AG04449 (cell line): ENCODE measurements at regions not wholly inside any gene's neighbourhood (a gene's known extent, or its start where the extent isn't known, plus 50 kb on each side); places are given as distances from the start of the nearest gene placed in this dataset.

Source experiments
- CTCF ChIA-PET: fragments of 350-600 bp; formaldehyde crosslinking; extraction: SDS; loops from one replicate; lab custom pipeline; 2021; ENCODE audit warnings: antibody characterized with exemption; lab: Yijun Ruan, JAX
- POLR2A ChIA-PET: fragments of 400-600, 350-600 bp; formaldehyde crosslinking; extraction: SDS; loops from one replicate; lab custom pipeline; 2020; ENCODE audit warnings: antibody characterized with exemption, inconsistent platforms; lab: Yijun Ruan, JAX
- DNase-seq: peaks from one replicate; pipeline ENCODE4 v3.0.0-alpha.2; 2010; ENCODE audit warnings: low read depth, low spot score
- H3K4me3 ChIP-seq: 2 replicates; pipeline ENCODE4 v1.5.1; 2011; ENCODE audit warnings: low read depth, mild to moderate bottlenecking, control low read depth, low read length
- TF ChIP-seq, protein P1 (sequence below): IDR thresholded peaks from one replicate; pipeline ENCODE4 v1.5.1; 2011; ENCODE audit warnings: mild to moderate bottlenecking, moderate library complexity, low read length, control low read depth, inconsistent platforms; ENCODE audit not compliant: insufficient read depth; ENCODE audit errors: missing control alignments

DNA sequence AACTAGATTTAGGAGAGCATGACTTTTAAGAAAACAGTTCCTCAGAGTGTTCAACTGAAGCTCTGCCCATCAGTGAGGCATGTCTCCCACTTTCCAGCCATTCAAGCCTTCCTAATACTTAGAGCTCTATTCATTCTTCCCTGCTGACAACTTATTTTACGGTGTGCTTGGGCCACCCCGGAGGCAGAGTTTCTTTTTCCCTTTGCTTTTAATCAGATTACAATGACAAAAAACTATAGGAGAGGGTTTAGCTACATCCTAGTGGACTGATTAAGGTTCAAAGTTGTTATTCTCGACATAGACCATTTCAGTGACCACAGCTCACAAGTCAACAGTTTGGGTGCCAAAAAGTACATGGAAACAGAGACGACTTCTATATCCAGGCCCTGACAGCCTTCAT lies 167.8 kb upstream of the TRIB2 start:
- no peak for DNase-seq
- CTCF ChIA-PET, result interaction anchor here (1.3 kb wide), 1 partner anchor 167 kb away, joined by 3 read pairs; no protein-coding TSS in a partner anchor
- TF ChIP-seq, protein P1, sequence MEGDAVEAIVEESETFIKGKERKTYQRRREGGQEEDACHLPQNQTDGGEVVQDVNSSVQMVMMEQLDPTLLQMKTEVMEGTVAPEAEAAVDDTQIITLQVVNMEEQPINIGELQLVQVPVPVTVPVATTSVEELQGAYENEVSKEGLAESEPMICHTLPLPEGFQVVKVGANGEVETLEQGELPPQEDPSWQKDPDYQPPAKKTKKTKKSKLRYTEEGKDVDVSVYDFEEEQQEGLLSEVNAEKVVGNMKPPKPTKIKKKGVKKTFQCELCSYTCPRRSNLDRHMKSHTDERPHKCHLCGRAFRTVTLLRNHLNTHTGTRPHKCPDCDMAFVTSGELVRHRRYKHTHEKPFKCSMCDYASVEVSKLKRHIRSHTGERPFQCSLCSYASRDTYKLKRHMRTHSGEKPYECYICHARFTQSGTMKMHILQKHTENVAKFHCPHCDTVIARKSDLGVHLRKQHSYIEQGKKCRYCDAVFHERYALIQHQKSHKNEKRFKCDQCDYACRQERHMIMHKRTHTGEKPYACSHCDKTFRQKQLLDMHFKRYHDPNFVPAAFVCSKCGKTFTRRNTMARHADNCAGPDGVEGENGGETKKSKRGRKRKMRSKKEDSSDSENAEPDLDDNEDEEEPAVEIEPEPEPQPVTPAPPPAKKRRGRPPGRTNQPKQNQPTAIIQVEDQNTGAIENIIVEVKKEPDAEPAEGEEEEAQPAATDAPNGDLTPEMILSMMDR, result no peak
- H3K4me3 ChIP-seq, result no peak overlapping the region
- POLR2A ChIA-PET, result interaction anchor here (0.6 to 0.9 kb wide), 2 partner anchors 14 to 335 kb away, joined by 3 read pairs; no protein-coding TSS in a partner anchor

- ChIA-PET POLR2A (interaction anchor here (0.7 kb wide), 1 partner anchor 15 kb away, joined by 7 read pairs; no protein-coding TSS in a partner anchor), CTCF (interaction anchor here (1.0 to 1.3 kb wide), 2 partner anchors 166 to 167 kb away, joined by 3 read pairs; no protein-coding TSS in a partner anchor)
- no peak overlapping the region for H3K4me3 ChIP-seq
- no peak for DNase-seq
- TF ChIP-seq, protein P1, result no peak
These were observed 167.1 kb upstream of the TRIB2 start for GRCh38 chr2:12549641-12550040.

GRCh38 chr2:12552092-12552491 lies 164.6 kb upstream of the TRIB2 start:
- no peak overlapping the region for H3K4me3 ChIP-seq
- TF ChIP-seq, protein P1, result no peak
- DNase-seq, result no peak
- POLR2A ChIA-PET, result no interaction called here
- CTCF ChIA-PET, result interaction anchor here (1.9 kb wide), 1 partner anchor 12 kb away, joined by 5 read pairs; no protein-coding TSS in a partner anchor

DNA sequence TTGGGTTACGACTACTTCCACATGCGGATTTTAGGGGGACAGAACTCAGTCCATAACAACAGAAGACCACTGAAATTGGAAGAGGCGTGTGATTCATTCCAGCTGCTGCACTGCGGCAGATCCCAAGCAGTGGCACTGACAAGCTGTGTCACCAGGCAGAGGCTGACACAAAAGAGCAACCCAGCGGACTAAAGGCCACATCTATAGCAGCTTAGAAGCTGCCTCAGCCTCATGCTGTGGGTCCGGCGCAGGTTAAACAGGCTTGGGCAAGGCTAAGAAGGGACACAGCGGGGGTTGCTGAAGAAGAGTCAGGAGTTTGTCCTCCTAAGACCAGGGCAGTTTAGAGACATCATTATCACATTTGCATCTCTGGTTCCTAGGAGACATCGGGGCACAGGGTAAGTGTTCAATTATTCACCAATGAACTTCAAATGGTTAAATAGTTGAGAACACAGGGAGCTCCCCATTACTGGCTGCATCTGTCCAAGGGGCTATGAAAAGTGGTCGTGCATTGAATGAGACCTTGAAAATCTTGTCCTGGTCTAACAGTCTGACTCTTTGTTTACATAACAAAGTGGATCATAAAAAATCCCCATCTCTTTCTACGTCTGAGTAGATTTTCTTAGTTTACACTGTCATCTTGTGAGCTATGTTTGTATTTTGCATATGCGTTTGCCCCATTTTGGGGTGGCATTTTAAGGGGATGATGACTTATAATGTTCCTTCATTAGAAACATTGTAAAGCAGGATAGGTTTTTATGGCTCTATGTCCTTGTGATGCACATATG lies 162.3 kb upstream of the TRIB2 start:
- TF ChIP-seq, protein P1, result no peak
- POLR2A ChIA-PET, result interaction anchor here (0.7 kb wide), 1 partner anchor 236 kb away, joined by 3 read pairs; no protein-coding TSS in a partner anchor
- CTCF ChIA-PET, result interaction anchor here (1.3 kb wide), 1 partner anchor 453 kb away, joined by 4 read pairs; no protein-coding TSS in a partner anchor
- no peak overlapping the region for H3K4me3 ChIP-seq
- DNase-seq, result no peak

DNA sequence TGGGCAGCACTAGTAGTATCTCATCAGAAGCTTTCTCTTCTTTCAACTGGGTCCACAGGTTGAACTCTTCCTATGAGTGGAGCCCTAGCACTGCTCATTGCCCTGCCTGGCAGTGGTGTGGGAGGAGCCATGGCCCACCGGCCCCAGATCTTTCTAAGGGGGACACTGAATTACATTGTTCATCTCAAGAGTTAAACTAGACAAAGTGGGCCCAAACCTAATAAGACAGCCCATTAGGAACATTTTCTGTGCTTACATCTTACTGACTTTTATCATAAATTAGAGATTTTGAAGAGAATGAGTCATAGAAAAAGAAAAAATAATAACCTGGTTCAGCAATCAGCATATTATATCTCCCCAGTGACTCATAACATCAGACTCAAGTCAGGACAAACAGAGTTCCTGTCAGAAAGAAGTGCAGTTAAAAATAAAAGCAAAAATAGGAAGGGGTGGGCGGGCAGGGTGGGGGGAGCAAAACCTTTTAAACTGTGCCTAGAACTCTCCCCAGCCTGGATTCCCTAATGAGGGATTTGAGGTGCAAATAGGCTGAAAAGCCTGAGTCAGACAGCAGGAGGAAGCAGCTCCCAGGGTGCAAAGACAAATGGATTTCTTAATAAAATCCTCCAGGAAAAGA lies 161.6 kb upstream of the TRIB2 start:
- no peak overlapping the region for H3K4me3 ChIP-seq
- ChIA-PET CTCF (interaction anchor here (1.3 to 1.8 kb wide), 2 partner anchors 161 to 452 kb away, joined by 4 to 9 read pairs; no protein-coding TSS in a partner anchor), POLR2A (interaction anchor here (0.5 kb wide), 1 partner anchor 128 kb away, joined by 3 read pairs; no protein-coding TSS in a partner anchor)
- DNase-seq, result no peak
- TF ChIP-seq, protein P1, result no peak
